ENCODE measurements at regions not wholly inside any gene's neighbourhood (a gene's known extent, or its start where the extent isn't known, plus 50 kb on each side); places are given as distances from the start of the nearest gene placed in this dataset.

DNA sequence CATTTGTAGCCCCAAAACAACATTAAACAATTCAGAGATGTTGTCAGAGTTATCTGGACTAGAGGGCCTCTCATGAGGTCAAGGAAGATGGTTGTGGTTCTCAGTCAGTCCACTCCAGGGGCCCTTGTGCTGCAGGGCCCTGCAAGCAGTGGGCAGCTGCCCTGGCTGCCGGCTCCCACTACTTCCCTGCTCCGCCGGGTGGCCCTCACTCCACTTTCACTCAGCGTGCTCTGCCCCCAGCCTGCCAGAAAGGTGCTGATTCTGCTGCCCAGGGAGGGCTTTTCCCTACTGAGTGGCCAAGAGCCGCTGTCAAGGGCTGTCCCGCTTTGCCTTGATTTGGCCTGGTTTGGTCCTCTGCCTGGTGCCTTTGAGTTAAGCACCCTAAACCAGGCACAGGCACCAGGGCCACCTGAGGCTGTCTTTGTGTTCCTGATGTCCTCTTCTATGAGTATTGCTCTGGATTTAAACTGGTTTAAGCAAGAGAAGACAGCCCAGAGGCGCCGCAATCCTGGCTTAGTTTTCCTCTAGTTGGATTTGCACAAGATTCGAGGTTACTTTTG is 117.2 kb downstream of the GADD45G start:
- H3K4me3 ChIP-seq, result no peak overlapping the region
- H3K9me3 ChIP-seq, result no peaks in the 10 kb centered on the region
- ATAC-seq (ENCODE audit: low FRiP score in 2 of 2) (peak in 1 of 2 donors; percentile 19), DNase-seq (no peak)
- no peaks in the 10 kb centered on the region for H3K36me3 ChIP-seq
- H3K27me3 ChIP-seq, result no peaks in the 10 kb centered on the region
- TF ChIP-seq POLR2AphosphoS5 (IDR thresholded peaks at IDR 0.05) (no peak), POLR2A (IDR thresholded peaks at IDR 0.05) (no peak), EP300 (IDR thresholded peaks at IDR 0.05) (no peak)
- TF ChIP-seq, protein P1, sequence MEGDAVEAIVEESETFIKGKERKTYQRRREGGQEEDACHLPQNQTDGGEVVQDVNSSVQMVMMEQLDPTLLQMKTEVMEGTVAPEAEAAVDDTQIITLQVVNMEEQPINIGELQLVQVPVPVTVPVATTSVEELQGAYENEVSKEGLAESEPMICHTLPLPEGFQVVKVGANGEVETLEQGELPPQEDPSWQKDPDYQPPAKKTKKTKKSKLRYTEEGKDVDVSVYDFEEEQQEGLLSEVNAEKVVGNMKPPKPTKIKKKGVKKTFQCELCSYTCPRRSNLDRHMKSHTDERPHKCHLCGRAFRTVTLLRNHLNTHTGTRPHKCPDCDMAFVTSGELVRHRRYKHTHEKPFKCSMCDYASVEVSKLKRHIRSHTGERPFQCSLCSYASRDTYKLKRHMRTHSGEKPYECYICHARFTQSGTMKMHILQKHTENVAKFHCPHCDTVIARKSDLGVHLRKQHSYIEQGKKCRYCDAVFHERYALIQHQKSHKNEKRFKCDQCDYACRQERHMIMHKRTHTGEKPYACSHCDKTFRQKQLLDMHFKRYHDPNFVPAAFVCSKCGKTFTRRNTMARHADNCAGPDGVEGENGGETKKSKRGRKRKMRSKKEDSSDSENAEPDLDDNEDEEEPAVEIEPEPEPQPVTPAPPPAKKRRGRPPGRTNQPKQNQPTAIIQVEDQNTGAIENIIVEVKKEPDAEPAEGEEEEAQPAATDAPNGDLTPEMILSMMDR (IDR thresholded peaks at IDR 0.05), result no peak
- WGBS, 2 donors, result 86% methylated on average over 9 of the region's 9 CpGs
- peak overlapping the region in 1 of 4 donors; percentile 59 for H3K27ac ChIP-seq
- peaks cover 0 to 23% (median 14%) of the 10 kb centered on the region in 4 donors for H3K4me1 ChIP-seq

DNA sequence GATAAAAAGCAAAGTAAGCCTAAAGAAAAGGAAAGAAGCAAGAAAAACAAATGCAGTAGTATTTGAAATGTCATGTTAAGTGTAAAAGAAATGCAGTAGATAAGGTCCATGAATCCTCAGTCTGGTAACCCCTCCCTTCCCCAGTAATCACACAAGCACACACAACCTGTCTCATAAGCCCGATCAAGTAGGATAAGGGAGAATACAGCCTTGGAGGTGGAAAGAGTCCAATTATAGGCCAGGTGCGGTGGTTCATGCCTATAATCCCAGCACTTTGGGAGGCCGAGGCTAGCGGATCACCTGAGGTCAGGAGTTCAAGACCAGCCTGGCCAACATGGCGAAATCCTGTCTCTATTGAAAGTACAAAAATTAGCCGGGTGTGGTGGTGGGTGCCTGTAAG is 117.9 kb downstream of the GADD45G start:
- Histone ChIP-seq H3K27me3 (no peaks in the 10 kb centered on the region), H3K27ac (no peak overlapping the region), H3K36me3 (no peaks in the 10 kb centered on the region), H3K9me3 (no peaks in the 10 kb centered on the region), H3K4me3 (no peak overlapping the region), H3K4me1 (peaks cover 0 to 23% (median 14%) of the 10 kb centered on the region in 4 donors)
- TF ChIP-seq EP300 (IDR thresholded peaks at IDR 0.05) (no peak), POLR2AphosphoS5 (IDR thresholded peaks at IDR 0.05) (no peak), POLR2A (IDR thresholded peaks at IDR 0.05) (no peak)
- TF ChIP-seq, protein P1 (IDR thresholded peaks at IDR 0.05), result no peak
- WGBS, 2 donors, result 92 to 95% methylated on average over 6 of the region's 6 CpGs
- no peak for DNase-seq
- no peak for ATAC-seq (ENCODE audit: low FRiP score in 2 of 2)

DNA sequence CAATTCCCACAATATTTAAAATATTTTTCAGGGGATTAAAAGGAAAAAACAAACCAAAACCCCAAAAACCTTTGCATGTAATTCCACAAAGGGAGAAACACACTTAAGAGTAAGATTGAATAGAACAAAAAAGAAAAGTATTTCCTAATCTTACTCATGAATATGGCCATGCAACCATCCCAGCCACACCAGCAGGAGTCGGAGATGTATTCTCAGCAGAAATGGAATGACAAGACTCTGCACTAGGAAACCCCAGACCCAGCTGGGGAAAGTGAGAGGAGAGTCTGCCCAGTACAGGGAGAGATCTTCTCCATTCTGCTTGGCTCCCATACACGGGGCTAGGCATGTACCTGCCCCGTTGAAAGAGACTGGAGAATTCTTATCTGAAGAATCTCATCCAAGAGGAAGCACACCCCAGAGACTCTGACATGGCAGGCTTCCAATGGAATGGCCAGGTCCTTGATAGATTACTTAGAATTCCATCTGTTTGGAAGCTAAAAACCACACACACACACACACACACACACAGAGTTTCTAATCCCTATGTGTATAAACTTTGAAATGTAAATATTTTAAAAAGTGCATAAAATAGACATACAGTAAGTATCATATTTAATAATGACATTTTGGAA is 118.8 kb downstream of the GADD45G start:
- no peak for ATAC-seq (ENCODE audit: low FRiP score in 2 of 2)

DNA sequence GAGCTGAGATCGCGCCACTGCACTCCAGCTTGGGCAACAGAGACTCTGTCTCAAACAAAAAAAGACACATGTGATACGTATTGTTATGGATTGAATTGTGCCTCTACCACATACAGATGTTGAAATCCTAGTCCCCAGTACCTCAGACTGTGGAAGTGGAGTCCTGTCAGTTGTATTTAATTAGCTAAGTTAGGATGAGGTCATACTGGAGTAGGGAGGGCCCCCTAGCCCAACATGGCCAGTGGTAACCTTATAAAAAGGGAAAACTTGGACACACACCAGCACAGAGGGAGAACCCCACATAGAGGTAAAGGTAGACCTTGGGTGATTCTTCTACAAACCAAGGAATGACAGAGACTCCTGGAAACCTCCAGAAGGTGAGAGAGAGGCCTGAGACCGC is 119.8 kb downstream of the GADD45G start:
- no peaks in the 10 kb centered on the region for H3K27me3 ChIP-seq
- DNase-seq, result no peak
- H3K4me1 ChIP-seq, result peaks cover 4 to 24% (median 15%) of the 10 kb centered on the region in 4 donors
- WGBS, 2 donors, result 98 to 100% methylated on average over 4 of the region's 4 CpGs
- no peak overlapping the region for H3K27ac ChIP-seq
- H3K9me3 ChIP-seq, result no peaks in the 10 kb centered on the region
- no peak overlapping the region for H3K4me3 ChIP-seq
- no peaks in the 10 kb centered on the region for H3K36me3 ChIP-seq
- TF ChIP-seq POLR2A (IDR thresholded peaks at IDR 0.05) (no peak), POLR2AphosphoS5 (IDR thresholded peaks at IDR 0.05) (no peak), EP300 (IDR thresholded peaks at IDR 0.05) (no peak)
- TF ChIP-seq, protein P1 (IDR thresholded peaks at IDR 0.05), result no peak
- no peak for ATAC-seq (ENCODE audit: low FRiP score in 2 of 2)

More for the DNA sequence above, 118.8 kb downstream of the GADD45G start:
- Histone ChIP-seq H3K4me3 (no peak overlapping the region), H3K36me3 (no peaks in the 10 kb centered on the region), H3K27ac (no peak overlapping the region), H3K4me1 (peaks cover 0 to 21% (median 15%) of the 10 kb centered on the region in 4 donors), H3K9me3 (no peaks in the 10 kb centered on the region), H3K27me3 (no peaks in the 10 kb centered on the region)
- TF ChIP-seq POLR2AphosphoS5 (IDR thresholded peaks at IDR 0.05) (no peak), EP300 (IDR thresholded peaks at IDR 0.05) (no peak), POLR2A (IDR thresholded peaks at IDR 0.05) (no peak)
- TF ChIP-seq, protein P1 (IDR thresholded peaks at IDR 0.05), result no peak
- DNase-seq, result no peak
- 35 to 43% methylated on average over 3 of the region's 3 CpGs for WGBS, 2 donors

DNA sequence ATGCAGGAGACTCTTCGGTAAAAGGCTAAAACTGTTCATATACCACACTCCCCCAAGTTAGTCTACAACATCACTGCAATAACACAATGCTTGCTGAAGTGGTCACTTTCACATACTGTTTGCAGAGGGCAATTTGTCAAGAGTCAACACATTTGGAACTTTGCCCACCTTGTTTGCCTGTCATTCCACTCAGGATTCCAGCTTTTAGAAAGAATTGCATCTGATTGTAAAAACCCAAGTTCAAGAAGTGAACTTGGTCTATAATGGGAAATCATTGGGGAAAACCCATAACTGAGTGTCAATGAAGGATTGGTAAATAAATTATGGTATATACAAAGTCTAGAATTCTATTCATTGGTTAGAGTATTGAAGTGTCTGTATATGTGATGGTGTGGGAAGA is 120.5 kb downstream of the GADD45G start:
- Histone ChIP-seq H3K36me3 (no peaks in the 10 kb centered on the region), H3K9me3 (no peaks in the 10 kb centered on the region), H3K27ac (no peak overlapping the region), H3K4me3 (no peak overlapping the region), H3K27me3 (no peaks in the 10 kb centered on the region), H3K4me1 (peaks cover 4 to 24% (median 15%) of the 10 kb centered on the region in 4 donors)
- TF ChIP-seq POLR2A (IDR thresholded peaks at IDR 0.05), result no peak
- no peak for TF ChIP-seq EP300 (IDR thresholded peaks at IDR 0.05)
- TF ChIP-seq POLR2AphosphoS5 (IDR thresholded peaks at IDR 0.05), result no peak
- TF ChIP-seq, protein P1 (IDR thresholded peaks at IDR 0.05), result no peak
- DNase-seq (no peak), ATAC-seq (ENCODE audit: low FRiP score in 2 of 2) (no peak)
- 90 to 100% methylated on average over 1 of the region's 1 CpG for WGBS, 2 donors

Data from upper lobe of left lung (tissue), 6 donors.